OCI-LY1 (cell line): ENCODE measurements at regions not wholly inside any gene's neighbourhood (a gene's known extent, or its start where the extent isn't known, plus 50 kb on each side); places are given as distances from the start of the nearest gene placed in this dataset.

Experiments used
- H2AFZ ChIP-seq: fragments of 200-600 bp; sonication (generic), shearing (Covaris generic); 2 replicates; pipeline ENCODE4 v1.6.0; 2014; ENCODE audit warnings: antibody characterized with exemption, mild to moderate bottlenecking, low read length
- H3F3A ChIP-seq: fragments of 200-600 bp; sonication (generic), shearing (Covaris generic); 2 replicates; pipeline ENCODE4 v1.6.0; 2014; ENCODE audit warnings: mild to moderate bottlenecking, antibody characterized with exemption, low read length, moderate library complexity; ENCODE audit not compliant: insufficient read depth
- H3K27ac ChIP-seq: fragments of 200-600 bp; sonication (generic); 2 replicates; pipeline ENCODE4 v1.5.1; 2014; ENCODE audit warnings: low read length, mixed run types, mild to moderate bottlenecking, low read depth; ENCODE audit not compliant: poor library complexity, severe bottlenecking
- H3K27me3 ChIP-seq: fragments of 200-600 bp; sonication (generic); 2 replicates; pipeline ENCODE4 v1.6.0; 2014; ENCODE audit warnings: antibody characterized with exemption, mild to moderate bottlenecking, low read length, moderate library complexity; ENCODE audit not compliant: insufficient read depth
- H3K36me3 ChIP-seq: fragments of 200-600 bp; sonication (generic); 2 replicates; pipeline ENCODE4 v1.6.1; 2014; ENCODE audit warnings: mild to moderate bottlenecking, antibody characterized with exemption, low read length, moderate library complexity, mixed read lengths; ENCODE audit not compliant: insufficient read depth
- H3K4me1 ChIP-seq: fragments of 200-600 bp; sonication (generic); 2 replicates; pipeline ENCODE4 v1.5.1; 2014; ENCODE audit warnings: mild to moderate bottlenecking, low read length, moderate library complexity; ENCODE audit not compliant: insufficient read depth, severe bottlenecking
- H3K4me2 ChIP-seq: fragments of 200-600 bp; sonication (generic), shearing (Covaris generic); 2 replicates; pipeline ENCODE4 v1.6.1; 2014; ENCODE audit warnings: low read length
- H3K4me3 ChIP-seq: fragments of 200-600 bp; sonication (generic); 2 replicates; pipeline ENCODE4 v1.5.1; 2014; ENCODE audit warnings: low read length, low read depth, mild to moderate bottlenecking, mixed read lengths; ENCODE audit not compliant: poor library complexity, severe bottlenecking
- H3K79me2 ChIP-seq: fragments of 200-600 bp; shearing (Covaris generic); 2 replicates; pipeline ENCODE4 v1.6.1; 2016; ENCODE audit warnings: mixed run types, low read length, mixed read lengths; ENCODE audit not compliant: insufficient read depth
- H3K9ac ChIP-seq: fragments of 200-600 bp; sonication (generic), shearing (Covaris generic); 2 replicates; pipeline ENCODE4 v1.6.1; 2014; ENCODE audit warnings: mild to moderate bottlenecking, low read length, mixed read lengths
- H3K9me2 ChIP-seq: fragments of 200-600 bp; sonication (generic), shearing (Covaris generic); 2 replicates; pipeline ENCODE4 v1.6.1; 2014; ENCODE audit warnings: low read depth, mild to moderate bottlenecking, low read length, mixed read lengths
- H3K9me3 ChIP-seq: fragments of 200-600 bp; shearing (Covaris generic); 2 replicates; pipeline ENCODE4 v1.6.1; 2014; ENCODE audit warnings: low read length, mixed read lengths
- H4K20me1 ChIP-seq: fragments of 200-600 bp; sonication (generic), shearing (Covaris generic); 2 replicates; pipeline ENCODE4 v1.6.0; 2016; ENCODE audit warnings: mild to moderate bottlenecking, low read length; ENCODE audit not compliant: insufficient read depth
- CTCF ChIP-seq: fragments of 200-600 bp; sonication (generic), shearing (Covaris generic); IDR thresholded peaks from 2 replicates; pipeline ENCODE4 v1.5.1; 2017; ENCODE audit warnings: mild to moderate bottlenecking, antibody characterized with exemption, low read length, moderate library complexity, mixed read lengths
- EZH2 ChIP-seq: fragments of 200-600 bp; sonication (generic), shearing (Covaris generic); IDR thresholded peaks from 2 replicates; pipeline ENCODE4 v1.8.0; 2017; ENCODE audit warnings: borderline replicate concordance, mixed run types, mild to moderate bottlenecking, antibody characterized with exemption, low read length, moderate library complexity, mixed read lengths

GRCh38 chr15:70259640-70260508 lies 162.2 kb upstream of the TLE3 start:
- Histone ChIP-seq H3K9me3 (no peaks in the 10 kb centered on the region), H3K27me3 (no peaks in the 10 kb centered on the region), H3F3A (no peaks in the 10 kb centered on the region), H4K20me1 (no peaks in the 10 kb centered on the region), H3K27ac (peak overlapping the region; percentile 11), H3K79me2 (no peaks in the 10 kb centered on the region), H3K4me1 (peaks cover 58% of the 10 kb centered on the region), H2AFZ (0 out of 2 replicates have a peak overlapping the region, but pooled peaks have one; percentile 13), H3K9ac (no peak overlapping the region; the same call in 1 of the 2 replicates), H3K9me2 (no peaks in the 10 kb centered on the region), H3K36me3 (no peaks in the 10 kb centered on the region), H3K4me2 (no peak overlapping the region; the same call in 1 of the 2 replicates), H3K4me3 (no peak overlapping the region)
- peak; percentile 61 for TF ChIP-seq CTCF
- no peak for TF ChIP-seq EZH2

- Histone ChIP-seq H3K27ac (no peak overlapping the region), H3K4me1 (peaks cover 50% of the 10 kb centered on the region), H3K27me3 (no peaks in the 10 kb centered on the region), H2AFZ (no peak overlapping the region), H3K9me2 (no peaks in the 10 kb centered on the region), H3K4me3 (peak overlapping the region; percentile 1), H3K9me3 (no peaks in the 10 kb centered on the region), H3K36me3 (no peaks in the 10 kb centered on the region), H3K4me2 (peak overlapping the region; percentile 17), H4K20me1 (no peaks in the 10 kb centered on the region), H3K9ac (peak overlapping the region; percentile 5; the same call in 1 of the 2 replicates), H3F3A (no peaks in the 10 kb centered on the region), H3K79me2 (no peaks in the 10 kb centered on the region)
- TF ChIP-seq EZH2 (no peak), CTCF (no peak)
Observed at GRCh38 chr15:70259028-70259424, 161.3 kb upstream of the TLE3 start.

- Histone ChIP-seq H3K36me3 (no peaks in the 10 kb centered on the region), H3K4me1 (peaks cover 45% of the 10 kb centered on the region), H4K20me1 (no peaks in the 10 kb centered on the region), H3K9me2 (no peaks in the 10 kb centered on the region), H3K4me3 (peak overlapping the region; percentile 1), H3K9ac (no peak overlapping the region; the same call in 1 of the 2 replicates), H3F3A (no peaks in the 10 kb centered on the region), H3K27ac (no peak overlapping the region), H3K4me2 (peak overlapping the region; percentile 17), H3K79me2 (no peaks in the 10 kb centered on the region), H3K27me3 (no peaks in the 10 kb centered on the region), H2AFZ (no peak overlapping the region), H3K9me3 (no peaks in the 10 kb centered on the region)
- TF ChIP-seq EZH2 (no peak), CTCF (no peak)
Observed at GRCh38 chr15:70258369-70259027, 160.8 kb upstream of the TLE3 start.
